GM12892 (cell line): ENCODE measurements at regions not wholly inside any gene's neighbourhood (a gene's known extent, or its start where the extent isn't known, plus 50 kb on each side); places are given as distances from the start of the nearest gene placed in this dataset.

Experiments used
- POLR2A ChIP-seq: IDR thresholded peaks from 2 replicates; pipeline ENCODE4 v1.6.1; 2011; ENCODE audit warnings: low read depth, low read length, control low read depth
- POLR2AphosphoS5 ChIP-seq: IDR thresholded peaks from 2 replicates; pipeline ENCODE4 v1.6.1; 2011; ENCODE audit warnings: low read depth, low read length, control low read depth
- TAF1 ChIP-seq: IDR thresholded peaks from 2 replicates; pipeline ENCODE4 v1.6.1; 2011; ENCODE audit warnings: low read depth, mild to moderate bottlenecking, control low read depth, low read length, borderline replicate concordance

DNA sequence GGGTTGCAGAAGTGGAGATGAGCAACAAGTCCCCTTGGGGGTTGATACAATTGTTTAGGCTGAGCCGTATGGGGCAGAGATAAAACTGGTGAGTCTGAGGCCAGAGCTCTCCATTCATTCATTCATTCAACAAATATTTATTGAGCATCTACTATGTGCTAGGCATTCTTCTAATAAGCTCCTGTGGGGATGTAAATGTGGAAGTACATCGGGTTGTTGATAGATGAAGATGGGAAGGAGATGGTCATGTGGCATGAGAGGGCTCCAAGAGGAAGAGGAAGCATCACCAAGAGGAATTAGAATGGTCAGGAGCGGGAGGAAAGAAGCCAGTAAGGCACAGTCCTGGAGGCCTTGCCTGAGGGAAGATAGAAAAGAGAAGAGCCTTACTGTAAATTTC lies 98.7 kb upstream of the MLN start:
- TF ChIP-seq POLR2A = no peak
- no peak for TF ChIP-seq POLR2AphosphoS5
- no peak for TF ChIP-seq TAF1
